SK-N-SH (cell line): ENCODE measurements at regions not wholly inside any gene's neighbourhood (a gene's known extent, or its start where the extent isn't known, plus 50 kb on each side); places are given as distances from the start of the nearest gene placed in this dataset.

Source experiments
- CTCF ChIA-PET: fragments of 300-600, 350-600 bp; formaldehyde crosslinking; extraction: SDS; loops from one replicate; lab custom pipeline; 2021; lab: Yijun Ruan, JAX
- POLR2A ChIA-PET: fragments of 350-600 bp; sonication (Branson Sonifier 250); formaldehyde crosslinking; extraction: SDS; loops from one replicate; lab custom pipeline; 2020; ENCODE audit warnings: antibody characterized with exemption, inconsistent platforms; lab: Yijun Ruan, JAX
- DNase-seq: peaks from one replicate; pipeline ENCODE4 v3.0.0; 2012
- H2AFZ ChIP-seq: fragments of 200-600 bp; sonication (generic); 2 replicates; pipeline ENCODE4 v1.8.1; 2016; ENCODE audit warnings: antibody characterized with exemption, mild to moderate bottlenecking, low read depth
- H3F3A ChIP-seq: fragments of 200-600 bp; sonication (generic); replicated peaks from 2 replicates; pipeline ENCODE3; 2016; ENCODE audit warnings: antibody characterized with exemption, mild to moderate bottlenecking; ENCODE audit not compliant: insufficient read depth
- H3K27ac ChIP-seq, 2 experiments: fragments of 200-500 bp in 1 of 2; fragments of 200-600 bp in 1 of 2; sonication (Bioruptor generic) in 1 of 2; sonication (generic), shearing (Covaris generic) in 1 of 2; 2 replicates each; pipeline versions ENCODE4 v1.5.1 to v1.6.1; 2014 to 2016; ENCODE audit warnings: low read depth in 2 of 2, inconsistent platforms in 1 of 2, low read length in 1 of 2, mild to moderate bottlenecking in 1 of 2, mixed read lengths in 1 of 2
- H3K27me3 ChIP-seq: fragments of 200-600 bp; sonication (generic), shearing (Covaris generic); 2 replicates; pipeline ENCODE4 v1.6.1; 2016; ENCODE audit warnings: mixed run types; ENCODE audit not compliant: insufficient read depth
- H3K36me3 ChIP-seq, 2 experiments: fragments of 200-500 bp in 1 of 2; fragments of 200-600 bp in 1 of 2; sonication (Bioruptor generic) in 1 of 2; sonication (generic) in 1 of 2; replicated peaks in 1 of 2; 2 replicates each; pipeline versions ENCODE3 to v1.5.1; 2014 to 2016; ENCODE audit warnings: low read length in 1 of 2, mild to moderate bottlenecking in 1 of 2; ENCODE audit not compliant: insufficient read depth in 2 of 2, control insufficient read depth in 1 of 2
- H3K4me1 ChIP-seq, 2 experiments: fragments of 200-500 bp in 1 of 2; fragments of 200-600 bp in 1 of 2; sonication (Bioruptor generic) in 1 of 2; sonication (generic), shearing (Covaris generic) in 1 of 2; 2 replicates each; pipeline versions ENCODE4 v1.5.1 to v1.6.1; 2014 to 2016; ENCODE audit warnings: low read depth in 1 of 2, low read length in 1 of 2, mixed run types in 1 of 2; ENCODE audit not compliant: insufficient read depth in 2 of 2, control insufficient read depth in 1 of 2
- H3K4me2 ChIP-seq: fragments of 200-600 bp; sonication (generic), shearing (Covaris generic); 2 replicates; pipeline ENCODE4 v1.6.1; 2017; ENCODE audit warnings: mixed run types
- H3K4me3 ChIP-seq, 2 experiments: fragments of 200-500 bp in 1 of 2; fragments of 200-600 bp in 1 of 2; sonication (Bioruptor generic) in 1 of 2; sonication (generic), shearing (Covaris generic) in 1 of 2; 2 replicates each; pipeline versions ENCODE4 v1.5.1 to v1.8.1; 2014 to 2016; ENCODE audit warnings: low read depth in 2 of 2, inconsistent platforms in 1 of 2, low read length in 1 of 2, mild to moderate bottlenecking in 1 of 2, mixed read lengths in 1 of 2, moderate library complexity in 1 of 2
- H3K79me2 ChIP-seq: fragments of 200-600 bp; sonication (generic); 2 replicates; pipeline ENCODE4 v1.8.1; 2017; ENCODE audit warnings: mild to moderate bottlenecking; ENCODE audit not compliant: insufficient read depth
- H3K9ac ChIP-seq: fragments of 200-600 bp; sonication (generic); 2 replicates; pipeline ENCODE4 v1.6.1; 2017; ENCODE audit warnings: mixed run types
- H3K9me2 ChIP-seq: fragments of 200-600 bp; sonication (generic); 2 replicates; pipeline ENCODE4 v1.6.1; 2017; ENCODE audit warnings: mixed run types
- H3K9me3 ChIP-seq: fragments of 200-600 bp; sonication (generic); 2 replicates; pipeline ENCODE4 v1.6.1; 2017; ENCODE audit warnings: mixed run types, mild to moderate bottlenecking, moderate library complexity
- H4K20me1 ChIP-seq: fragments of 200-600 bp; sonication (generic); 2 replicates; pipeline ENCODE4 v1.6.1; 2017; ENCODE audit warnings: mild to moderate bottlenecking, mixed run types; ENCODE audit not compliant: insufficient read depth
- CHD2 ChIP-seq: fragments of 150-350 bp; IDR thresholded peaks from 2 replicates; pipeline ENCODE4 v1.6.1; 2018; ENCODE audit warnings: low read length; ENCODE audit not compliant: partially characterized antibody
- ELF1 ChIP-seq: IDR thresholded peaks from 2 replicates; pipeline ENCODE4 v1.4.0; 2012
- EP300 ChIP-seq, 2 experiments: IDR thresholded peaks; 2 replicates each; pipeline versions ENCODE4 v1.4.0 to v1.6.1; 2012; ENCODE audit warnings: borderline replicate concordance in 1 of 2, low read depth in 1 of 2, low read length in 1 of 2
- FOSL2 ChIP-seq: IDR thresholded peaks from 2 replicates; pipeline ENCODE4 v1.4.0; 2012; ENCODE audit warnings: low read depth, mild to moderate bottlenecking, moderate library complexity, borderline replicate concordance
- FOXJ3 ChIP-seq: sonication (generic); formaldehyde crosslinking; IDR thresholded peaks from 2 replicates; pipeline ENCODE4 v1.5.1; 2020; ENCODE audit warnings: mild to moderate bottlenecking, missing genetic modification reagents
- FOXM1 ChIP-seq: IDR thresholded peaks from 2 replicates; pipeline ENCODE4 v1.4.0; 2012; ENCODE audit warnings: low read depth, mild to moderate bottlenecking
- GABPA ChIP-seq: IDR thresholded peaks from 2 replicates; pipeline ENCODE4 v1.4.0; 2012; ENCODE audit warnings: low read depth, mild to moderate bottlenecking
- JUND ChIP-seq: IDR thresholded peaks from 2 replicates; pipeline ENCODE4 v1.4.0; 2012
- MAX ChIP-seq: IDR thresholded peaks from 2 replicates; pipeline ENCODE4 v1.4.0; 2012; ENCODE audit warnings: low read depth
- MXI1 ChIP-seq: IDR thresholded peaks from 2 replicates; pipeline ENCODE4 v1.6.1; 2012; ENCODE audit warnings: mild to moderate bottlenecking, low read depth, low read length, improper control_type of control experiment
- NFIC ChIP-seq: IDR thresholded peaks from 2 replicates; pipeline ENCODE4 v1.4.0; 2012; ENCODE audit warnings: borderline replicate concordance
- NRF1 ChIP-seq: IDR thresholded peaks from 2 replicates; pipeline ENCODE4 v1.6.1; 2012; ENCODE audit warnings: low read depth, mild to moderate bottlenecking, low read length
- PBX3 ChIP-seq: IDR thresholded peaks from 2 replicates; pipeline ENCODE4; 2012
- POLR2AphosphoS5 ChIP-seq: IDR thresholded peaks from 2 replicates; pipeline ENCODE4 v1.6.1; 2012; ENCODE audit warnings: low read depth, low read length
- TAF1 ChIP-seq: IDR thresholded peaks from 2 replicates; pipeline ENCODE4 v1.6.1; 2012; ENCODE audit warnings: low read depth, mild to moderate bottlenecking, low read length, moderate library complexity, borderline replicate concordance
- TCF12 ChIP-seq: IDR thresholded peaks from 2 replicates; pipeline ENCODE4 v1.4.0; 2012
- TEAD4 ChIP-seq: IDR thresholded peaks from 2 replicates; pipeline ENCODE4 v1.4.0; 2012; ENCODE audit warnings: mild to moderate bottlenecking, borderline replicate concordance; ENCODE audit not compliant: insufficient read depth
- ZBTB33 ChIP-seq: IDR thresholded peaks from 2 replicates; pipeline ENCODE4 v1.4.0; 2012; ENCODE audit warnings: low read depth, borderline replicate concordance
- WGBS: methylation state at CpG from one replicate; pipeline ENCODE4 v1.1.6; 2017; ENCODE audit warnings: low lambda C conversion rate; 5-methylcytosine and 5-hydroxymethylcytosine counted together
- TF ChIP-seq, protein P1 (sequence below): IDR thresholded peaks from 2 replicates; pipeline ENCODE4 v1.6.1; 2012; ENCODE audit warnings: mild to moderate bottlenecking, low read depth, low read length, moderate library complexity

GRCh38 chr22:48619721-48620120 is 1208.0 kb downstream of the BRD1 start:
- H2AFZ ChIP-seq = no peak overlapping the region
- H3K27ac ChIP-seq = no peak overlapping the region
- ChIA-PET POLR2A (no interaction called here), CTCF (no interaction called here)
- H3K9me3 ChIP-seq = no peaks in the 10 kb centered on the region
- no peak overlapping the region for H3K9ac ChIP-seq
- H3K9me2 ChIP-seq = no peaks in the 10 kb centered on the region
- H3K4me3 ChIP-seq = no peak overlapping the region
- no peak overlapping the region for H3K4me2 ChIP-seq
- no peaks in the 10 kb centered on the region for H3F3A ChIP-seq
- no peaks in the 10 kb centered on the region for H3K79me2 ChIP-seq
- no peaks in the 10 kb centered on the region; the same call in 1 of the 2 replicates for H3K27me3 ChIP-seq
- 57% methylated on average over 9 of the region's 20 CpGs for WGBS
- no peaks in the 10 kb centered on the region; a peak in 1 of 4 replicates for H3K4me1 ChIP-seq
- no peaks in the 10 kb centered on the region for H3K36me3 ChIP-seq
- no peaks in the 10 kb centered on the region for H4K20me1 ChIP-seq
- TF ChIP-seq, protein P1, sequence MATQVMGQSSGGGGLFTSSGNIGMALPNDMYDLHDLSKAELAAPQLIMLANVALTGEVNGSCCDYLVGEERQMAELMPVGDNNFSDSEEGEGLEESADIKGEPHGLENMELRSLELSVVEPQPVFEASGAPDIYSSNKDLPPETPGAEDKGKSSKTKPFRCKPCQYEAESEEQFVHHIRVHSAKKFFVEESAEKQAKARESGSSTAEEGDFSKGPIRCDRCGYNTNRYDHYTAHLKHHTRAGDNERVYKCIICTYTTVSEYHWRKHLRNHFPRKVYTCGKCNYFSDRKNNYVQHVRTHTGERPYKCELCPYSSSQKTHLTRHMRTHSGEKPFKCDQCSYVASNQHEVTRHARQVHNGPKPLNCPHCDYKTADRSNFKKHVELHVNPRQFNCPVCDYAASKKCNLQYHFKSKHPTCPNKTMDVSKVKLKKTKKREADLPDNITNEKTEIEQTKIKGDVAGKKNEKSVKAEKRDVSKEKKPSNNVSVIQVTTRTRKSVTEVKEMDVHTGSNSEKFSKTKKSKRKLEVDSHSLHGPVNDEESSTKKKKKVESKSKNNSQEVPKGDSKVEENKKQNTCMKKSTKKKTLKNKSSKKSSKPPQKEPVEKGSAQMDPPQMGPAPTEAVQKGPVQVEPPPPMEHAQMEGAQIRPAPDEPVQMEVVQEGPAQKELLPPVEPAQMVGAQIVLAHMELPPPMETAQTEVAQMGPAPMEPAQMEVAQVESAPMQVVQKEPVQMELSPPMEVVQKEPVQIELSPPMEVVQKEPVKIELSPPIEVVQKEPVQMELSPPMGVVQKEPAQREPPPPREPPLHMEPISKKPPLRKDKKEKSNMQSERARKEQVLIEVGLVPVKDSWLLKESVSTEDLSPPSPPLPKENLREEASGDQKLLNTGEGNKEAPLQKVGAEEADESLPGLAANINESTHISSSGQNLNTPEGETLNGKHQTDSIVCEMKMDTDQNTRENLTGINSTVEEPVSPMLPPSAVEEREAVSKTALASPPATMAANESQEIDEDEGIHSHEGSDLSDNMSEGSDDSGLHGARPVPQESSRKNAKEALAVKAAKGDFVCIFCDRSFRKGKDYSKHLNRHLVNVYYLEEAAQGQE = no peak
- TF ChIP-seq TEAD4 (no peak), MXI1 (no peak), FOSL2 (no peak), NRF1 (no peak), PBX3 (no peak), GABPA (no peak), ZBTB33 (no peak), FOXJ3 (no peak), FOXM1 (no peak), EP300 (IDR thresholded peaks at IDR 0.05; ENCODE audit: borderline replicate concordance in 1 of 2, low read depth in 1 of 2, low read length in 1 of 2) (no peak), CHD2 (no peak), TCF12 (no peak), MAX (no peak), NFIC (no peak), TAF1 (no peak), JUND (no peak), POLR2AphosphoS5 (no peak), ELF1 (no peak)
- no peak for DNase-seq
